ENCODE measurements at regions not wholly inside any gene's neighbourhood (a gene's known extent, or its start where the extent isn't known, plus 50 kb on each side); places are given as distances from the start of the nearest gene placed in this dataset.

DNA sequence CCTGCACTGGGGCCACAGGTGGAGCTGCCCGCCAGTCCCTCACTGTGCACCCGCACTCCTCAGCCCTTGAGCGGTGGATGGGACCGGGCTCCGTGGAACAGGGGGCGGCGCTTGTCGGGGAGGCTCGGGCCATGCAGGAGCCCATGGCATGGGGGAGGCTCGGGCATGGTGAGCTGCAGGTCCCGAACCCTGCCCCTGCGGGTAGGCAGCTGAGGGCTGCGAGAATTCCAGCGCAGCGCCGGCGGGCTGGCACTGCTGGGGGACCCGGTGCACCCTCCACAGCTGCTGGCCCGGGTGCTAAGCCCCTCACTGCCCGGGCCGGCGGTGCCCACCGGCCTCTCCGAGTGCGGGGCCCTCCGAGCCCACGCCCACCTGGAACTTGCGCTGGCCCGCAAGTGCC, 877.5 kb upstream of the PCDH9 start:
- no peak overlapping the region for H3K4me2 ChIP-seq
- H3K36me3 ChIP-seq, result no peaks in the 10 kb centered on the region
- no peaks in the 10 kb centered on the region for H3K27me3 ChIP-seq
- H3K4me1 ChIP-seq, result no peaks in the 10 kb centered on the region
- no peak overlapping the region for H3K9ac ChIP-seq
- no peak overlapping the region for H2AFZ ChIP-seq (replicated peaks)
- H3K9me3 ChIP-seq (ENCODE audit: low read depth), result no peaks in the 10 kb centered on the region
- Mint-ChIP-seq H3K36me3 (no peaks in the 10 kb centered on the region), H3K27ac (no peak overlapping the region), H3K27me3 (ENCODE audit: insufficient read depth, low read depth) (peaks cover 2% of the 10 kb centered on the region), H3K4me1 (no peaks in the 10 kb centered on the region), H3K4me3 (no peak overlapping the region), H3K9me3 (peaks cover 23% of the 10 kb centered on the region)
- H3K79me2 ChIP-seq (ENCODE audit: low read depth), result no peaks in the 10 kb centered on the region
- no peaks in the 10 kb centered on the region for H3F3A ChIP-seq (ENCODE audit: low read depth)
- DNase-seq (ENCODE audit: low spot score), result no peak
- no peaks in the 10 kb centered on the region for H4K20me1 ChIP-seq (ENCODE audit: low read depth)
- H3K4me3 ChIP-seq, result no peak overlapping the region
- H3K27ac ChIP-seq, result no peak overlapping the region
- TF ChIP-seq EZH2 (IDR thresholded peaks at IDR 0.05) (no peak), EZH2phosphoT487 (IDR thresholded peaks at IDR 0.05) (no peak)
- TF ChIP-seq, protein P1, sequence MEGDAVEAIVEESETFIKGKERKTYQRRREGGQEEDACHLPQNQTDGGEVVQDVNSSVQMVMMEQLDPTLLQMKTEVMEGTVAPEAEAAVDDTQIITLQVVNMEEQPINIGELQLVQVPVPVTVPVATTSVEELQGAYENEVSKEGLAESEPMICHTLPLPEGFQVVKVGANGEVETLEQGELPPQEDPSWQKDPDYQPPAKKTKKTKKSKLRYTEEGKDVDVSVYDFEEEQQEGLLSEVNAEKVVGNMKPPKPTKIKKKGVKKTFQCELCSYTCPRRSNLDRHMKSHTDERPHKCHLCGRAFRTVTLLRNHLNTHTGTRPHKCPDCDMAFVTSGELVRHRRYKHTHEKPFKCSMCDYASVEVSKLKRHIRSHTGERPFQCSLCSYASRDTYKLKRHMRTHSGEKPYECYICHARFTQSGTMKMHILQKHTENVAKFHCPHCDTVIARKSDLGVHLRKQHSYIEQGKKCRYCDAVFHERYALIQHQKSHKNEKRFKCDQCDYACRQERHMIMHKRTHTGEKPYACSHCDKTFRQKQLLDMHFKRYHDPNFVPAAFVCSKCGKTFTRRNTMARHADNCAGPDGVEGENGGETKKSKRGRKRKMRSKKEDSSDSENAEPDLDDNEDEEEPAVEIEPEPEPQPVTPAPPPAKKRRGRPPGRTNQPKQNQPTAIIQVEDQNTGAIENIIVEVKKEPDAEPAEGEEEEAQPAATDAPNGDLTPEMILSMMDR (IDR thresholded peaks at IDR 0.05), result no peak

DNA sequence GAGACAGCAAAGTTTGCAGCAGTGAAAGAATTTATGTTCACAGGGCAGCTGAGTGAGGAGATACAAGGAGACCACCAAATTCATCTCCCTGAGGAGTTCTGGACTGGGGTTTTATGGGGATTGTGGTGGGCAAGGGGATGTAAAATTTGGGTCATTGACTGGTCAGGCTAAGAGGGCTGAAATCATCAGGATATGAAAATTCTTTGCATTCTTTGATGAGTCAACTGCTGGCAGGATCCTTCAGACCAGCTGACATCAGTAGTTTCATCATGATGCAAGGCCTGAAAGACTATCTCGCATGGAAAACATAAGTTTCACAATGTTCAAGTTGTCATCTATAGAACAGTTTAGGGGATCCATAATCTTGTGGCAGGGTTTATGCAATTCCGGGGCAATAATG, 869.5 kb upstream of the PCDH9 start:
- Mint-ChIP-seq H3K27ac (no peak overlapping the region), H3K9me3 (no peaks in the 10 kb centered on the region), H3K4me3 (no peak overlapping the region), H3K4me1 (no peaks in the 10 kb centered on the region), H3K36me3 (no peaks in the 10 kb centered on the region), H3K27me3 (ENCODE audit: insufficient read depth, low read depth) (peaks cover 2% of the 10 kb centered on the region)
- Histone ChIP-seq H3K27me3 (no peaks in the 10 kb centered on the region), H3K27ac (no peak overlapping the region), H3K9me3 (ENCODE audit: low read depth) (no peaks in the 10 kb centered on the region), H3K79me2 (ENCODE audit: low read depth) (no peaks in the 10 kb centered on the region), H4K20me1 (ENCODE audit: low read depth) (no peaks in the 10 kb centered on the region), H3F3A (ENCODE audit: low read depth) (no peaks in the 10 kb centered on the region), H2AFZ (replicated peaks) (no peak overlapping the region), H3K9ac (no peak overlapping the region), H3K4me2 (no peak overlapping the region), H3K36me3 (no peaks in the 10 kb centered on the region), H3K4me3 (no peak overlapping the region), H3K4me1 (no peaks in the 10 kb centered on the region)
- DNase-seq (ENCODE audit: low spot score), result no peak
- TF ChIP-seq EZH2phosphoT487 (IDR thresholded peaks at IDR 0.05), result no peak

DNA sequence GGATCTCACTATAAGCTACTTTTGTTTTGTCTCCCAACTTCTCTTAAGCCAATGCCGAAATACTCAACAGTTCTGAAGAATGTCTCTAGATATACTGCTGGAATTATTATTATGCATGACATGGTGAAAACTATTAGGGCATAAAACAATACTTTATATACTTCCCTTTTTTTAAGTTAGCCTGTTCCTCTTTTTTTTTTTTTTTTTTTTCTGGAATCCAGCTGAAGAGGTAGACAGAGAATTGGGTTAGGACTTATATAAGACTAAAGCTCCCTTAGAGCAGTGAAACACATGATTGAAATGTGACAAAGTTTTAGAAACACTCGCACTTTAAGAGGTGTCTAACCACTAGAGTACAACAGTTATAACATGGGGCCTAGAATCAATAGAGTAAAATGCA, 850.9 kb upstream of the PCDH9 start:
- Histone ChIP-seq H3K79me2 (ENCODE audit: low read depth) (no peaks in the 10 kb centered on the region), H3K4me1 (no peaks in the 10 kb centered on the region), H3F3A (ENCODE audit: low read depth) (peaks cover 19% of the 10 kb centered on the region), H3K9ac (no peak overlapping the region), H3K27me3 (no peaks in the 10 kb centered on the region), H3K4me3 (no peak overlapping the region), H3K9me3 (ENCODE audit: low read depth) (no peaks in the 10 kb centered on the region), H3K4me2 (no peak overlapping the region), H2AFZ (replicated peaks) (no peak overlapping the region), H3K27ac (peak overlapping the region; percentile 58), H3K36me3 (no peaks in the 10 kb centered on the region), H4K20me1 (ENCODE audit: low read depth) (no peaks in the 10 kb centered on the region)
- Mint-ChIP-seq H3K4me1 (no peaks in the 10 kb centered on the region), H3K4me3 (no peak overlapping the region), H3K36me3 (no peaks in the 10 kb centered on the region), H3K9me3 (no peaks in the 10 kb centered on the region), H3K27me3 (ENCODE audit: insufficient read depth, low read depth) (no peaks in the 10 kb centered on the region), H3K27ac (no peak overlapping the region)
- DNase-seq (ENCODE audit: low spot score), result no peak
- TF ChIP-seq EZH2phosphoT487 (IDR thresholded peaks at IDR 0.05), result no peak
- TF ChIP-seq EZH2 (IDR thresholded peaks at IDR 0.05), result no peak
- TF ChIP-seq, protein P1 (IDR thresholded peaks at IDR 0.05), result no peak

DNA sequence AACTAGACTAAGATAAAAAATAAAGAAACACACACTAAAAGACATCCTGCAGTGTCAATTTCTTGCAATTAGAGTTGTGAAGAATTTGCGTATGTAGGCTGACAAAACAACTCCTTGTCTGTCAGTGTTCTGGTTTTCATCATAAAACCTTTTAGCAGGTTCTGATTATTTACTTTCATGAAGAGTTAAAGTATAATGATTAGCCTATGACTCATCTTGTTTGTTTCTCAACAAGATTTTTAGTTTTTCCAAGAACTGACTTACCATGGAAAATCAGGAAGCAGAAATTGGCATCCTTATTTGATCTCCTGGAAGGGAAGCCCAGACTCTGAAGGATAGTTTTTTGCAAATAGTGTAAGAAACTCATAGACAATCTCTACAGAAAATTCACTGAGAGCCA, 848.7 kb upstream of the PCDH9 start:
- H3K9me3 Mint-ChIP-seq, result no peaks in the 10 kb centered on the region
- no peaks in the 10 kb centered on the region for H3K9me3 ChIP-seq (ENCODE audit: low read depth)
- no peaks in the 10 kb centered on the region for H3K4me1 ChIP-seq
- H3K27ac ChIP-seq, result no peak overlapping the region
- peaks cover 19% of the 10 kb centered on the region for H3F3A ChIP-seq (ENCODE audit: low read depth)
- H3K79me2 ChIP-seq (ENCODE audit: low read depth), result no peaks in the 10 kb centered on the region
- no peaks in the 10 kb centered on the region for H3K36me3 Mint-ChIP-seq
- H3K27ac Mint-ChIP-seq, result no peak overlapping the region
- H3K27me3 ChIP-seq, result no peaks in the 10 kb centered on the region
- no peak for DNase-seq (ENCODE audit: low spot score)
- no peak overlapping the region for H3K4me3 Mint-ChIP-seq
- no peak overlapping the region for H2AFZ ChIP-seq (replicated peaks)
- no peak overlapping the region for H3K4me3 ChIP-seq
- H3K4me1 Mint-ChIP-seq, result no peaks in the 10 kb centered on the region
- TF ChIP-seq, protein P1 (IDR thresholded peaks at IDR 0.05), result no peak
- no peaks in the 10 kb centered on the region for H3K27me3 Mint-ChIP-seq (ENCODE audit: insufficient read depth, low read depth)
- H4K20me1 ChIP-seq (ENCODE audit: low read depth), result no peaks in the 10 kb centered on the region
- H3K9ac ChIP-seq, result no peak overlapping the region
- H3K4me2 ChIP-seq, result no peak overlapping the region
- no peaks in the 10 kb centered on the region for H3K36me3 ChIP-seq

Measured in neural progenitor cell (in vitro differentiated cells).